IMR-90 (cell line): ENCODE measurements at regions not wholly inside any gene's neighbourhood (a gene's known extent, or its start where the extent isn't known, plus 50 kb on each side); places are given as distances from the start of the nearest gene placed in this dataset.

Experiments
- BHLHE40 ChIP-seq: fragments of 150-350 bp; IDR thresholded peaks from 2 replicates; pipeline ENCODE4 v1.6.1; 2016; ENCODE audit warnings: mild to moderate bottlenecking, low read depth, low read length
- CEBPB ChIP-seq: IDR thresholded peaks from 2 replicates; pipeline ENCODE4 v1.6.1; 2012; ENCODE audit warnings: low read depth, low read length, improper control_type of control experiment
- CHD1 ChIP-seq: IDR thresholded peaks from 2 replicates; pipeline ENCODE4 v1.6.1; 2012; ENCODE audit warnings: low read depth, low read length, improper control_type of control experiment
- CTCF ChIP-seq: conservative IDR thresholded peaks from 2 replicates; pipeline ENCODE4 v1.5.1; 2012; ENCODE audit warnings: mild to moderate bottlenecking, low read depth, low read length, improper control_type of control experiment
- FOS ChIP-seq: fragments of 150-350 bp; IDR thresholded peaks from 2 replicates; pipeline ENCODE4 v1.6.1; 2016; ENCODE audit warnings: low read depth, low read length
- MAFK ChIP-seq: IDR thresholded peaks from 2 replicates; pipeline ENCODE4 v1.6.1; 2012; ENCODE audit warnings: low read depth, low read length, improper control_type of control experiment
- MAZ ChIP-seq: IDR thresholded peaks from 2 replicates; pipeline ENCODE4 v1.6.1; 2012; ENCODE audit warnings: low read depth, mild to moderate bottlenecking, low read length, improper control_type of control experiment, moderate library complexity, borderline replicate concordance
- MXI1 ChIP-seq: IDR thresholded peaks from 2 replicates; pipeline ENCODE4 v1.6.1; 2012; ENCODE audit warnings: low read depth, mild to moderate bottlenecking, low read length, moderate library complexity, borderline replicate concordance
- POLR2A ChIP-seq: IDR thresholded peaks from 2 replicates; pipeline ENCODE4 v1.6.1; 2012; ENCODE audit warnings: mild to moderate bottlenecking, low read depth, low read length
- RAD21 ChIP-seq: IDR thresholded peaks from 2 replicates; pipeline ENCODE4 v1.6.1; 2012; ENCODE audit warnings: low read length, improper control_type of control experiment
- RFX5 ChIP-seq: IDR thresholded peaks from 2 replicates; pipeline ENCODE4 v1.8.0; 2012; ENCODE audit warnings: low read depth, mild to moderate bottlenecking, low read length, moderate library complexity
- SMC3 ChIP-seq: fragments of 150-350 bp; IDR thresholded peaks from 2 replicates; pipeline ENCODE4 v1.6.1; 2016; ENCODE audit warnings: low read depth, mild to moderate bottlenecking, antibody characterized with exemption, low read length, moderate library complexity
- USF2 ChIP-seq: fragments of 150-350 bp; IDR thresholded peaks from 2 replicates; pipeline ENCODE4 v1.6.1; 2017; ENCODE audit warnings: mild to moderate bottlenecking, antibody characterized with exemption, low read length, low read depth
- TF ChIP-seq, protein P1 (sequence below): fragments of 150-350 bp; IDR thresholded peaks from 2 replicates; pipeline ENCODE4 v1.6.1; 2016; ENCODE audit warnings: low read depth, mild to moderate bottlenecking, low read length, moderate library complexity, borderline replicate concordance

DNA sequence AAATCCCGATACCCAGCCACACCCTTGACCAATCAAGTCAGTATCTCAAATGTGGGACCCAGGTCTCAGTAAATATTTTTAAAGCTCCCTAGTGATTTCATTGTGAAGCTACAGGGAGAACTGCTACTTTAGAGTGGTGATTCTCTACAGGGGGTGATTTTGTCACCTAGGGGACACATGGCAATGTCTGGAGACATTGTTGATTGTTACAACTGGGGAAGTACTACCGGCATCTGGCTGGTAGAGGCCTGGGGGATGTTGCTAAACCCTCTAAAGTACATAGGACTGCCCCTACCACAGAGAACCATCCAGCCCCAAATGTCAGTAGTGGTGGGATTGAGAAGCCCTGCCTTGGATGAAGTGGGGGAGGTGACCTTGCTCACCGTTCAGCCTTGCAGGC lies 152.9 kb downstream of the RPS24 start:
- TF ChIP-seq POLR2A, result no peak
- TF ChIP-seq CTCF, result no peak
- no peak for TF ChIP-seq RFX5
- no peak for TF ChIP-seq BHLHE40
- no peak for TF ChIP-seq CEBPB
- no peak for TF ChIP-seq RAD21
- no peak for TF ChIP-seq CHD1
- no peak for TF ChIP-seq MAZ
- TF ChIP-seq MXI1, result no peak
- TF ChIP-seq SMC3, result no peak
- no peak for TF ChIP-seq FOS
- TF ChIP-seq, protein P1, sequence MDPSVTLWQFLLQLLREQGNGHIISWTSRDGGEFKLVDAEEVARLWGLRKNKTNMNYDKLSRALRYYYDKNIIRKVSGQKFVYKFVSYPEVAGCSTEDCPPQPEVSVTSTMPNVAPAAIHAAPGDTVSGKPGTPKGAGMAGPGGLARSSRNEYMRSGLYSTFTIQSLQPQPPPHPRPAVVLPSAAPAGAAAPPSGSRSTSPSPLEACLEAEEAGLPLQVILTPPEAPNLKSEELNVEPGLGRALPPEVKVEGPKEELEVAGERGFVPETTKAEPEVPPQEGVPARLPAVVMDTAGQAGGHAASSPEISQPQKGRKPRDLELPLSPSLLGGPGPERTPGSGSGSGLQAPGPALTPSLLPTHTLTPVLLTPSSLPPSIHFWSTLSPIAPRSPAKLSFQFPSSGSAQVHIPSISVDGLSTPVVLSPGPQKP, result no peak
- no peak for TF ChIP-seq USF2
- no peak for TF ChIP-seq MAFK
